Transverse colon (tissue), 4 donors: ENCODE measurements at regions not wholly inside any gene's neighbourhood (a gene's known extent, or its start where the extent isn't known, plus 50 kb on each side); places are given as distances from the start of the nearest gene placed in this dataset.

Source experiments
- CTCF ChIP-seq, 5 experiments: fragments of 200-600 bp in 3 of 5; fragments of 450-650 bp in 2 of 5; sonication (generic) in 3 of 5; IDR thresholded peaks; 1 replicate in 2 of 5; 2 replicates in 3 of 5; pipeline ENCODE4 v1.5.1; 2016 to 2017; ENCODE audit warnings: antibody characterized with exemption in 5 of 5, inconsistent platforms in 3 of 5, mild to moderate bottlenecking in 2 of 5, moderate library complexity in 1 of 5
- POLR2A ChIP-seq: fragments of 450-650 bp; IDR thresholded peaks from one replicate; pipeline ENCODE4 v1.6.1; 2016; ENCODE audit warnings: antibody characterized with exemption, mild to moderate bottlenecking, moderate library complexity
- POLR2AphosphoS5 ChIP-seq, 3 donors: sonication (generic); formaldehyde crosslinking; IDR thresholded peaks; one replicate each; pipeline ENCODE4 v1.6.1; 2016; ENCODE audit warnings: antibody characterized with exemption in 3 of 3

DNA sequence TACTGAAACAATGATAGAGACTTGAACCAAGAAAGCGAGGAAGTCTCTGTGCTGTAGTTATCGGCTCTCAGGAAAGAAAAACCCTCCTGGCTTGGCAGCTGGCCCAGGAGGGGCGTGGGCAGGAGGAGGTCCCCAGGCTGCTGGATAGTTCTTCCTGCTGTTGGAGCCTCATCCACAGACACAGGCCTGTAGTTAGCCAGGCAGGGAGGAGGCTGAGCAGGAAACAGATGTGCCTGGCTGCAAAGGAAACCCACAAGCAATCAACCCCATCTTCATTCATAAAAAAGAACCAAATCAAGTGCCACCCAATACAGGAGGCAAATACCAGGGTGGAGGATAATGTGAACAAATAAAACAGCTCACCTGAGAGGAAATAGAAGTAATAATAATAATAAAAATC lies 86.2 kb downstream of the IRS2 start:
- no peak for TF ChIP-seq CTCF (IDR thresholded peaks at IDR 0.05)
- peak; percentile 12 to 67 (median 43) for TF ChIP-seq POLR2AphosphoS5 (IDR thresholded peaks at IDR 0.05)
- TF ChIP-seq POLR2A, result no peak
